ENCODE measurements at regions not wholly inside any gene's neighbourhood (a gene's known extent, or its start where the extent isn't known, plus 50 kb on each side); places are given as distances from the start of the nearest gene placed in this dataset.
A peak's percentile ranks its signal among the peaks of the same experiment; 100 is the strongest.

DNA sequence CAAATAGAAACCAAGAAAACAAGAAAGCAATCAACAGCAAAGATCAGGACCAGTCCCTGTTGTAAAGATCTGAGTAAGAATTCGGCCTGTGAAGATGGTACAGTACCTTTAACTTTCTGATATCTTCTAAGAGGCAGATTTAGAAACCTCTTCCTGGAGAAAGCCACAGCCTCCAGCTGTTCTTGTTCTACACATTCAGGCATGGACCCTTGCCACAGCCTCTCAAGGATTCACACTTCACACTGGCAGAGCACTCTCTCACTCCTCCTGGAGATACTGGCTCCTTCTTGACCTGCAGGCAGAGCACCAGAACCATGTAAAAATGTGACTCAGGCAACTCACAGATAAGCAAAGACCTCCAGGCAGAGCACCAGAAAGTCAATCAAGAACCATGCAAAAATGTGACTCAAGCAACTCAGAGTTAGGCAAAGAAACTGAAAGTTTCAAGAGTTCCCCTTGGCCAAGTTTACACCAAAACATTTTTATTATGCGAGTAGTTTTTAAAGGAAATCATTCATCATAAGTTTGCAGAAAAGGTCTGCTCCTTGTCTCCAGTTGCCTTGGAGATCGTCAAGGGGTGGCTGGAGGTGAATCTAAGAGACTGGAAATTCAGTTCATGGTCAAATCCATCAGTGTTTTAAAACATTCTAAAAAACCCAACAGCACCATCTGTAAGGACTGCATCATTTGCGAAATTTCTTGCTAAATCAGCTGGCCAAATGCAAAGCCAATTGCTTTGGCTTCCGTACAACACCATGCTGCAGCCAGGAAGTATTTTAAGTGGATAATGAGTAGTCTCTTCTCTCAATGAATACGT lies 119.3 kb upstream of the MDM1 start:
- DNase-seq: peak in 2 of 4 experiments; percentile 3 to 4

DNA sequence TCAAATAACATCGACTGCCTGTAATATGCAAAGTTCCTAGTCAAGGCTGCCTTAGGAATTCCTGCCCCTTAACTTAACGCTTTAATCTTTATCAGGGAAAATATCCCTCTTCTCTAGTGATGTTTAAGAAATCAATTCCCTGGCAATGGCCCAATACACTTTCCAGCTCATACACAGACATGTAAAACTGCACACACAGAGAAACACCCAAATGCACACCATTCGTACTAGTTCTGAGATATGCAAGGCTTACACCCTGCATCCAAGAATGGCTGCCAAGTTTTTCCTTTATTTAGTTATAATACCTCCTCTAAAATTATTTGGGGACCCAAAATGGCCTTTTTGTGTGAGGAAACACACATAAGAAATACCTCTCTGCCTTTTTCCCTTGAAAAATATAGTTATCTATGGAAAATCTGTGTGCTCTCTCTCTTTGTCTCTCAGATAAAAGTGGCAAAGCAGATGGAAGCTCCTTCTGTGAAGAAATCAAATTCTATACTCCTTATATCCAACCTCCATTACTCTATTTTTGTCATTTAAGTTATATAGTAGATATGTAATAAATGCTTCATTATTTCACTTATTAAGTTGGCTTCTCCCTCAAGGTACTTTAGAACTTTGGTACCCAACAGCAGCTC lies 120.0 kb upstream of the MDM1 start:
- no peak for DNase-seq

DNA sequence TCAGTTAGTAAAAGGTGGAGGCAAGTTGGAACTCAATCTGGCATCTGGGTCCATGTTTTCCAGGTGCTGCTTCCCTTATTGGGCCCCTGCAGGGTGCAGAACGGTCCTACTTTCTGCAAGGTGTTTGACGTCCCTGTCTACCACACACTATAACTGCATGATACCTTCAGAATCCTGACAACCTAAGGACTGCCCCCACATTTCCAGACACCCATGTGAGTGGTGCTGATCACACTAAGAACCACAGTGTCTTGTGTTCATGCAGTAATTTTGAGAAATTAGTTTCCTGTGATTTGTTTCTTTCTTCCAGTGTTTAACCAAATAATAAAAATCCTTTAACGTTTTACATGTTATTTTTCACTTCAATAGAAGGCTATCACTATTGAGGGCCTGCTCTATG lies 121.1 kb upstream of the MDM1 start:
- no peak for DNase-seq

DNA sequence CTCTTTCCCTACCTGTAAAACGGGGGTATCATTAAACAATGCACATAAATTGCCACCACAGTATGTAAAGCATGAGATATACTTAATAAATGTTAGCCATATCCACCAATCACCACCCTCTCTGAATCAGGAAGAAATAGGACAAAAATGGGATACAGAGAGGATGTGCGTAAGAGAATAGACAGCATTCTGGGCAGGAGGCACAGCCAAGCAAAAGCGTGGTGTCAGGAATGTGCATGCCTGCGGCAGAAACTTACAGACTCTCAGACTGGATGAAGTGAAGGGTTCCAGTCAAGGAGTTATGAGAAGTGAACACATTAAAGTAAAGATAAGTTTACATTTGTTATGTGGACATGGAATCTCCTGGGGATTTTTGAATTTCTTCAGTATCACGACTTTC lies 121.7 kb upstream of the MDM1 start:
- DNase-seq: no peak

DNA sequence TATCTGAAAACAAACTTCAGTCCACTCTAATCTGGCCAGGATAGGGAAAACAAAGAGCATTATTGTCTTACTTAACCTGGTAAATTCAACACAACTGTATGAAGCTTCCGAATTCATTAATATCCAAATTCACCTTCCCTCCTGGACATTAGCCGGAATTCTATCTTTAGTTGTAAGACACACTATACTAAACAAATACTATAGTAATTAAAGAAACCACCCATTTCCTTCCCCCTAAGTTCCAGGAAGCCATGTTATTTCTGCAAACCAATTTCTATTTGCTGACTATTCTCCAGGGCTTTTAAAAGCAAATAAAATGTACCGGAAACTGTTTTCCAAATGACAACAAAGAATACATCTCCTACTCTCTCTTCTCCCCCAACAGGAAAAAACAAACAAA lies 122.7 kb upstream of the MDM1 start:
- no peak for DNase-seq

DNA sequence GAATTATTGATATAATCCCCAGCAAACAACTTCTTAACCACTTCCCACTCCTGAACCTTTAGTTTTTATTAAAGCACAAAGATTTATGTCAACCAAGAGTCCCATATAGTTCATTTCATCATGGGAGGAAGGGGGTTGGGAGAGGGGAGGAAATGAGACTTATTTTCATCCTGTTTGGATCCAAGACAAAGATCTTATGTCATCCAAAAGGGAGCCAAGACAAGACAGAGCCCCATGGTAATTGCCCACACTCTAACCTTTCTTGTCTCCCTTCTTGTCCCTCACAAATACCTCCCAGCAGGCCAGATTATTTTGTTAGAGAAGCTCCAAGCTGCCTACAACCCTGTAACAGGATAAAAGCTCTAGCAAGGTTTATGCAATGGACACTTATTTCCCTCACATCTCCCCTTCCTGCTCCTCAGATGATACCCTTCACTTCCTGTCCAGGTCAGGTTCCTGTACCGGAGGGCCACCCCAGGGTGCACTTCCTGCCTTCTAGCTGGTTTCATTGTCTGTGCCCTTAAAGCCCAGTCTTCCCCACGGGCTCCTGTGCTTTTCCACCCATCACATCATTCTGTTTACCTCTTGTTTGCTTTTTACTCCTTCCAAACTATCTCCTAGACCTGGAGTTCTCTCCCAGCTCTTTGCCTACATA lies 123.7 kb upstream of the MDM1 start:
- DNase-seq: no peak

DNA sequence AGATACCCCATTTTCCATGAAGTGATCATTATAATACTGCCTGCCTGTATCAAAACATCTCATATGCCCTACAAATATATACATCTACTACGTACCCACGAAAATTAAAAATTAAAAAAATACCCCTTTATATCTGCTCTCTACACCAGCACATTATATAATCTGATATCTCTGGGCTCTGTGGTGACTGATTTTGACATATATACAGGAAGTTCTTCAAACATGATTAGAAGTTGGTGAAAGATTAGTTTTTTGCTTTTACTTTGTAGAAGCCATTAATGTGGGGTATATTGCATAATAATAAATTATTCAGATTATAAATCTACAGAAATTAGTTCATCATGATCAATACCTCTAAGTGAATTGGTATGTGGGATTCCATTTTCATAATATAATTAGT lies 126.7 kb upstream of the MDM1 start:
- DNase-seq: no peak

DNA sequence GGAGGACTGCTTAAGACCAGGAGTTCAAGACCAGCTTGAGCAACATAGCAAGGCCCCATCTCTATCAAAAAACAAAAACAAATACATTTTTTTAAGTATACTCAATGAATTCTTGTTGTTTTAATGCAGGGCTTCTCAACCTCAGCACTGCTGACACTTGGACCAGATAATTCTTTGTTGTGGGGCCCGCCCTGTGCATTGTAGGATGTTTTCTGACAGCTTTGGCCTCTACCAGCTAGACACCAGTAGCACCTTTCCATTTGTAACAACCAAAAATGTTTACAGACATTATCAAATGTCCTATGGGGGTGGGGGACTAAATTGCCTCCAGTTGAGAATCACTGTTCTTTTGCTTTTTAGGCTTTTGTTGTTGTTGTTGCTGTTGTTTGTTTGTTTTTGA lies 128.1 kb upstream of the MDM1 start:
- no peak for DNase-seq

DNA sequence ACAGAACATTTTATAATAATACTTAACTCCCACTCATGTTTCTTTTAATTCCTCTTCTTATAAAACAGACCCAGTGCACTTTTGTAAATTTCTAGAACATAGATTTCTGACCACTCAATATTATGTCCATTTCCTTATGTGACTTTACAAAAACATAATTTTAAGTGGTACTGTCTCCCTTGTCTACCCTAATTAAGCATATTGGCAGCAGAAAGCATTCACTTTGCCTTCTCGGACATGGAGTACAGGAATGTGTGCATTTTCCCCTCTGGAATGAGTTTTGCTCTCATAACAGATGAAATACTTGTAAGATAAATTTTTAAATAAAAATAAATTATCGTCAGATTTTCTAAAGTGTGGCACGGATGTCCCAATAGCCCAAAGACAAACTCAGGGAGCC lies 129.5 kb upstream of the MDM1 start:
- no peak for DNase-seq

DNA sequence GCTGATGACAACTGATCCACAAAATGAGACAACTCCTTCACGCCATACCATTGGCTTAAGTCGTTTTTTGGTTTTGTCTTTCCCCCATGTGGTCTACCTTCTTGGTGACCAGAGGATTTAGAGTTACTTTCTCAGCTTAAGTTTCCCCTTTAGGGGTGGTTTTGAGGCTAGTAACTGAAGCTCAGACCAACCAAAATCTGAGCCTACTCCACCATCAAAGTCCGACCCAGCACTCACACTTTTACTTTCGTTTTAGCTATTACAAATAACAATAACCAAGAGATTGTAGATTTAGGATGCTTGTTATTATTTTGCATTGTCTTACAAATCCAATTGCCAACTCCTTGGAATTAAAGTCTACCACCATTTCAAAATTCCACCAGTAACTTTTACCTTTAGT lies 130.6 kb upstream of the MDM1 start:
- DNase-seq: no peak

DNA sequence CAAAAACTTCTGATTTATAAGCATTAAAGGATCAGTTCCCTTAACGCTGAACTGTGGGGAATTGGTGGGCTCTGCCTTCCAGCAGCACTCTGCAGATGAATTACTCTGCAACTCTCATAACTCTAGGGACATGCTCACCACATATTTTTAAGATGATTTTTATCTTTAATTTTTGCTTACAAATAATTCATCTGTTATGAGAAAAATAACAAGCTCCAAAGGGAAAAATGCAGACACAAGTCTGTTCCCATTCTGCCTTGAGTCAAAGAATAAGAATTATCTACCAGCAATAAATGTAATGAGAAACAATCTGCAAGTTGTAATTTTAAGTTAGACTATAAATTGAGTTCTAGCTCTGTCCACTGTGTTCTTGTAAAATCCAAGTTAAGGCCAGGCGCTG lies 133.1 kb upstream of the MDM1 start:
- no peak for DNase-seq

DNA sequence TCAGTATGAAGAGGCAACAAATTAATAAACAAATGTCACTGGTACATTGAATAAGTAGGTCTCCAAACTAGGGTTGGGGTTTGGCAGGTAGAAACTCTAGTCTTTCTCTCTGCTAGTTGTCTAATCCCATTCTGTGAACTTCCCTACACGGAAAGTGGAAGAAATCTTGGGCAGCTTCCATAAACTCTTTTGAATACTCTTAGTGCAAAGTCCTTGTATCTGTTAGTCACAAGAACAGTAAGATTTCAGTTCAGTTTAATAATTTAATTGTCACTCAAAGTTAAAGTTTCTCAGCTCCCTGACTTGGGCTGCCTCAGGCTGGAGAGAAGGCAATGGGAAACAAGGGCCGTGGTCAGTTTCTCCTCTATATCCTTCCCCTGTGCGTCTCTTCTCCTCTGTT lies 135.4 kb upstream of the MDM1 start:
- no peak for DNase-seq

DNA sequence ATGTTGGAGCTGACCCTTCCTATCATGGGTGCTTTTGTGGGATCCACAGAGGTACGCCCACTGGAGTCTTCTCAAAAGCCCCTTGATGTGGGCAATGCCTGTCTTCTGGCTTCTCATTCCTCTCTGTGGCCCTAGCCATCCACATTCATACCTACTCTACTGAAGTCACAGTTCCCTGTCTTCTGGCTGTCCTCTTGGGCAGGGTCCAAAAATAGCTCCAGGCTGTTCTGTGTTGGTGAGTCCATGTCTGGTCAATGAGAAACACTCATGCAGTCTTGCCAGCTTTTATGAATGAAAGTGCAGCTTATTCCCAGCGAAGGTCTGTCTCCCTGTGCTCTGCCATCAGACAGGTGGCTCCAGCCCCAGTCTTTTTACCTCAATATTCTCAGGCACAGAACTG lies 135.9 kb upstream of the MDM1 start:
- DNase-seq: no peak

DNA sequence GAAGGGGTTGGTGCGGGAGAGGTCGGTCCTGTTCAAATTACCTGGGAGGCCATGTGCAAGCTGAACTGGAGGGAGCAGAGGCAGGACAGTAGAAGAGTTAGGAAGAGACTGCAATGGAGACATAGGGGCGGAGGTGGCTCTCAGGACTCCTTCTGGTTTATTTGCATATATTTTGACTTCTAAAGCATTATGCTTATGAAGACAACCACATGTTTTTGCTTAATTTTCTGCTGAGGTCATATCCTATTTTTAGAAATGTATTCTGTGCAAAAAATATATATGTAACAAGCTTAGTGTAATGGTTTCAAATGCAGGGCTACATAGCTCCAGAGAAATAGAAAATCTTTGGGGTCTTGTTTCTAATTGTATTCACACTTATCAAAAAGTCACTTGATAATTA lies 137.0 kb upstream of the MDM1 start:
- no peak for DNase-seq

DNA sequence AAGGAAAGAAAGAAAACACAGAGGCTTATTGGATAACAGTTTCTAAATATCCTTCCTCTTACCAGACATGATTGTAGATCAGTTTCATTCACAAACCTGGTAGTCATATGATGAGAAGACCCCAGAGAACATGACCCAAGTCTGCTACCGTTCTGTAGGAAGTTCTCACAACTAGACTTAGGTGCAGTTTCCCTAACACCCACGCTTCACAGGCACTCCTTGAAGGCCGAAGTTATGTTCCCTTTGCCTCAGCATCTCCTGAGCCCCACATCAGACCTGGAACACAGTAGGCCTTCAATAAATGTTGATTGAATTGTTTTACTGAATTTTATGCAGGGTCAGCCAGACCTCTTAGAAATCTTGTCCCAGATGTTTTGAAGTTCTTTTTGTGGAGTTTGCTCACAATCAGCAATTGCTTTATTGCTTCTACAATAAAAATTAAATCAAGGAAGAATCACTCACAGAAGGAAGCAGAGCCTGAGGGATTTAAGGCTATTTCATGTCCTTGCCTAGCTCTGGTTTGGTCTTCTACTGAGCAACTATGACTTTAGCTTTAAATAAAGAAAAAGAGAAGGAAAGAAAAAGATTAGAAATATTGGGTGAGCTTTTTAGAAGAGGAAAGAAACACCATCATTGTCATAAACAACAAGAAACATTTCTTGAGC lies 138.6 kb upstream of the MDM1 start:
- DNase-seq: no peak

DNA sequence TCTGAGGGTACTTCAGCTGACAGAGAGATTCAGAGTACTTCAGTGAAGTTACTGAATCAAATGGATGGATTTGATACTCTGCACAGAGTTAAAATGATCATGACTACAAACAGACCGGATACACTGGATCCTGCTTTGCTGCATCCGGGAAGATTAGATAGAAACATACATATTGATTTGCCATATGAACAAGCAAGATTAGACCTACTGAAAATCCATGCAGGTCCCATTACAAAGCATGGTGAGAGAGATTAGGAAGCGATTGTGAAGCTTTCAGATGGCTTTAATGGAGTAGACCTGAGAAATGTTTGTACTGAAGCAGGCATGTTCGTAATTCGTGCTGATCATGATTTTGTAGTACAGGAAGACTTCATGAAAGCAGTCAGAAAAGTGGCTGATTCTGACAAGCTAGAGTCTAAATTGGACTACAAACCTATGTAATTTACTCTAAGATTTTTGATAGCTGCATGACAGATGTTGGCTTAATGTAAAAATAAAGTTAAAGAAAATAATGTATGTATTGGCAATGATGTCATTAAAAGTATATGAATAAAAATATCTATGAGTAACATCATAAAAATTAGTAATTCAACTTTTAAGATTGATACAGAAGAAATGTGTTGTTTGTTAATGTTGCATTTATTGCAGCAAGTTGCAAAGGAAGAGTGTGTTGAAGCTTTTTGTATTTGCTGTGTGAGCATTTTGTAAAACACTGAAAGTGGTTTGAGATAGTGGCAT lies 136.1 kb upstream of the RAP1B start:
- no peak for DNase-seq

DNA sequence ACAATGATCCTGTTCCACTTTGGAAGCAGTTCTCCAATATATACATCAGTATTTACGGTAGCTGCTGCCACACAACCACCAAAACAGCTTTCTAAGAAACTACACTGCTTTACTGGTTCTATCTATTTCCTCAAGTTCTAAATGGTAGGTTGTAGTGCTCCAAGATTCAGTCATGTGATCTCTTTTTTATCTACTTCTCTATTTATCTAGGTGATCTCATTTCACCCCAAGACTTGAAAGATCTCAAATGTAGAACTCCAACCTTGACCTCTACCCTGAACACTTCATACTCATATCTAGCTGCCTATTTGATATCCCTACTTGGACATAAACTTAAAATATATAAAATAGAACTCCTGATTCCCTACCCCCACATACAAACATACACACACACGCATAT lies 133.9 kb upstream of the RAP1B start:
- no peak for DNase-seq

DNA sequence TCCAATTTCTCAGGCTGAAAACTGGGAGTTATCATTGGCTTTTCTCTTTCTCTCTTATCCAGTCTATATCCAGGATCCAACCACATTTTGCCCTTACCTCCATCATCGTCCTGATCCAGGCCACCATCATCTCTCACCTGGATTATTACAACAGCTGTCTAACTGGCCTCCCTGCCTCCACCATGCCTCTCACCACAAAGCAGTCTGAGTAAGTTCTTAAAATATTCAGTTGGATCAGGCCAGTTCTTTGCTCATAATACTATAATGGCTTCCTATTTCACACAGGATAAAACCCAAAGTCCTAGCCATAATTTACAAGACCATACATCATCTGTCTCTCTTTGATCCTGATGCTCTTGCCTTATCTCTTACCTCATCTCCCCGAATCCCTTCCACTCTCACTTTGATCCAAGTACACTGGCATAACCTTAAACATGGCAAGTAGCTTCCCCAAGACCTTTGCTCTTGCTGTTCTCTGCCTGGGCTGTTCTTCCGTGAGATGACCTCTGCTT lies 133.4 kb upstream of the RAP1B start:
- no peak for DNase-seq

DNA sequence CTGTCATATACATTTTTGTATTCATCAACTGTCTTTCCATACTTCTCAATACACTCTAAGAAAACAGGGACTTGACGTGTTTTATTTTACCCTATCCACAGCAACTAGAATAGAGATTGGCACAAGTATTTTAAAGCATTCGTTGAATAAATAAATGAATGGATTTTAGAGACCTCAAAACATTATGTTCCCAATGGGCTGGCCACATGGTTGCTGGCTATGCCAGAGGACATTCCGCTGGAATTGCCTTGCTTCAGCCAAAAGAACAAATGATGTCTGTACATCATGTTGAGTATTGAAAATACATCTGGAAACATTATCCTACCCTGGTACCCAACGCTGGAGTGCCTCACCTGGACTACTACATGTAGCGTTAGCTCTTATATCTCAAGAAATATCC lies 132.8 kb upstream of the RAP1B start:
- DNase-seq: no peak

DNA sequence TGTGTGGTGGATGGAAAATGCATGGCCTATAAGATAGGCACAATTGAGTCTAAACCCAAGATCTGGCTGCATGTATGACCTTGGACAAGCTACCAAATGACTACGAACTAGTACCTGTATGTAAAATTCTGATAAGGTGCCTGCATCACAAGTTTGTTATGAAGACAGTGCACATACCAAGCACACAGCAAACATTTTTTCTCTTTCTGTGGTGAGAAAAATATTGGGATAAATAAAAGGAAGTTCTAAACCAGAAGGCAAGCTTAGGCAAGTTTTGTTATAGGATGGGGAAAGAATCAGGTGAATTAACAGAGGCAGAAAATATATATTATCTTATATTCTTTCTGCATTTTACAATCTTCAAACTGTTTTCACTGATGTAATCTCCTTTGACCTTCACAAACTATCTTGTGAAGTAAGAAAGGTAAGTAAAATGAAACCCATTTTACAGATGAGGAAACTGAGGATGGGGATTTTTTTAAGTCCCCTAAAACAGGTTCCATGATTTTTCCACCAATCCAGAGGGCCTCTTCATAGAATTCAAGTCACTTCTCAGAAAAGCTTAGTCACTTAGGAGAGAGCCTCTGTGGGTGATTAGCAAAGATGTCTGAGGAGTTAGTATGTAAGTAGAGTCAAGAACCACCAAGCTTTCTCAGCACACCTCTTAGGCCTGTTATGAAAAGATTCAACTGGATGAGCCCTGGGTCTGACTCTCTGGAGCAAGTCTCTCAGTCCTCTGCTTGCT lies 132.0 kb upstream of the RAP1B start:
- no peak for DNase-seq

DNA sequence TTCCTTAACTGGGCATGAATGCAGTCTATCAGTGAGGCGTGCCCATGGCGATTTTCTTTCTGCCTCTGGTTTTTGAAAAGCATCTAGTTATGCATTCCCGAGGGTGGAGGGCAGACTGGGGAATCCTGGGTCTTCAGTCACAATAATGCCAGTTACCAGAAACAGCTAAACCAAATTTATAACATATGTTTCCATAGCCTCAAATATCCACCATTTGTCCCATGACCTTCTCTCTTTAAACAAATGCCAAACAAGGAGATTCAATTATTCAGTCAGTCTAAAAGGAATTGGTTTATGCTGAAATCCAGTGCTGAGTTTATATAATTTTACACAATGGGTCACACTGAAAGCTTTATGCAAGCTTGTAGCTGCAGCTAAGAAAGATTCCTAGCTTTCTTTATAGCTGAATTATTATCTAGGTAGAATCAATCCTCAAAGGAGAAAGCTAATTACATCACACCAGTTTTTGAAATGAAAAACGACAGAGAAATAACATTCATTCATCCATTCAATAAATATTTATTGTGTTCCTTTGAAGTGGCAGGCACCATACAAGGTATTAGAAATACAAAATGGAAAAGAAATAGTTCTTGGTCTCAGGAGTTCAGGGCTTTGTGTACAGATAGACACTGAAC lies 131.3 kb upstream of the RAP1B start:
- DNase-seq: no peak

DNA sequence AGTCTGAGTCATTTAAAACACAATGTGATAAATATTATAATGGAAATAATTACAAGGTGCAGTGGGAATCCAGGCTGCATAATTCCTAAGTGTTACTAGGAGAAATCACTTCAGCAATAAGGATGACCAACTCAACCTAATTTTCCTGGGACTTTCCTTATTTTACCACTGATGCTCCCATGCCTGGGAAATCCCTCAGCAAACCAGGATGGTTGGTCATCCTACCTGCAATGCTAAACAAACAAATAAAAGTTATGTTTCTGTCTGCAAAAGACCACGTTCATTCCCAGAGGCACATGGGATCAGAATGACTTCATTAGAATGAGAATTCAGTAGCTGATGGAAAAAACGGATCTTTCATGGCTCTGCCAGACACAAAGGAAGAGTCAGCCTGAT lies 130.8 kb upstream of the RAP1B start:
- no peak for DNase-seq
